Left cardiac atrium (tissue), 4 donors: ENCODE measurements at regions not wholly inside any gene's neighbourhood (a gene's known extent, or its start where the extent isn't known, plus 50 kb on each side); places are given as distances from the start of the nearest gene placed in this dataset.

ENCODE experiments used
- ATAC-seq, 2 donors: fragments of 200-7000 bp; cut with Tn5 transposase; one replicate each; pipeline ENCODE4 v1.9.1; 2020; ENCODE audit warnings: mild to moderate bottlenecking in 2 of 2, moderate library complexity in 2 of 2
- DNase-seq: peaks from one replicate; pipeline ENCODE4 v3.0.0-alpha.2; 2020
- intact Hi-C, 2 donors: fragments of 100-400 bp; cut with DNase I; formaldehyde crosslinking; loops; one replicate each; pipeline versions ENCODE4 v1.14.1 to v1.15.1; 2022 to 2023
- donor health status: DM: no; HTN: yes; CAD: no.
- donor health status: DM: no; HTN: yes; CAD: no; lungs with severe emphysema.
- donor health status: DM: yes; HTN: yes; CAD: no.
- donor health status: Dilated cardiomyopathy.

GRCh38 chr11:116148056-116148455 is 624.7 kb downstream of the BUD13 start:
- intact Hi-C loops, result no loop called here
- DNase-seq, result no peak

GRCh38 chr11:116145187-116145865 is 627.5 kb downstream of the BUD13 start:
- DNase-seq (no peak), ATAC-seq (no peak)
- intact Hi-C loops, result no loop called here

More at GRCh38 chr11:116148056-116148455, 624.7 kb downstream of the BUD13 start:
- ATAC-seq, result no peak

- DNase-seq (no peak), ATAC-seq (no peak)
- intact Hi-C loops, result no loop called here
Measured at GRCh38 chr11:116144387-116144958, 628.3 kb downstream of the BUD13 start.

- intact Hi-C loops, result no loop called here
- ATAC-seq (no peak), DNase-seq (no peak)
Measured at GRCh38 chr11:116138280-116138679, 634.1 kb upstream of the CADM1 start.

- intact Hi-C loops, result no loop called here
- DNase-seq, result no peak
- ATAC-seq, result no peak
Measured at GRCh38 chr11:116137753-116138152, 633.5 kb upstream of the CADM1 start.

- no peak for ATAC-seq
- no peak for DNase-seq
- intact Hi-C loops, result no loop called here
Measured at GRCh38 chr11:116136987-116137674, 632.9 kb upstream of the CADM1 start.

GRCh38 chr11:116135891-116136290 is 631.7 kb upstream of the CADM1 start:
- ATAC-seq (no peak), DNase-seq (no peak)
- intact Hi-C loops, result no loop called here

GRCh38 chr11:116134450-116134849 is 630.2 kb upstream of the CADM1 start:
- intact Hi-C loops, result no loop called here
- ATAC-seq (no peak), DNase-seq (no peak)

GRCh38 chr11:116132273-116132978 is 628.2 kb upstream of the CADM1 start:
- ATAC-seq, result no peak
- intact Hi-C loops, result no loop called here
- no peak for DNase-seq

GRCh38 chr11:116130122-116130521 is 625.9 kb upstream of the CADM1 start:
- ATAC-seq (no peak), DNase-seq (no peak)
- intact Hi-C loops, result no loop called here

GRCh38 chr11:116129456-116129855 is 625.2 kb upstream of the CADM1 start:
- ATAC-seq (no peak), DNase-seq (no peak)
- intact Hi-C loops, result no loop called here

- intact Hi-C loops, result no loop called here
- DNase-seq (no peak), ATAC-seq (no peak)
Measured at GRCh38 chr11:116126562-116126961, 622.3 kb upstream of the CADM1 start.

GRCh38 chr11:116124922-116125714 is 620.9 kb upstream of the CADM1 start:
- DNase-seq (no peak), ATAC-seq (no peak)
- intact Hi-C loops, result no loop called here

- intact Hi-C loops, result no loop called here
- ATAC-seq, result no peak
- no peak for DNase-seq
Measured at GRCh38 chr11:116123739-116124138, 619.5 kb upstream of the CADM1 start.

- intact Hi-C loops, result no loop called here
- ATAC-seq (no peak), DNase-seq (no peak)
Measured at GRCh38 chr11:116122697-116123472, 618.7 kb upstream of the CADM1 start.

- no peak for DNase-seq
- intact Hi-C loops, result no loop called here
- ATAC-seq, result no peak
Measured at GRCh38 chr11:116119158-116119557, 614.9 kb upstream of the CADM1 start.

- intact Hi-C loops, result no loop called here
- ATAC-seq (no peak), DNase-seq (no peak)
Measured at GRCh38 chr11:116118138-116118470, 613.9 kb upstream of the CADM1 start.

GRCh38 chr11:116117331-116118137 is 613.3 kb upstream of the CADM1 start:
- ATAC-seq (no peak), DNase-seq (no peak)
- intact Hi-C loops, result no loop called here
